ENCODE measurements at regions not wholly inside any gene's neighbourhood (a gene's known extent, or its start where the extent isn't known, plus 50 kb on each side); places are given as distances from the start of the nearest gene placed in this dataset.

- DNase-seq (ENCODE audit: low read depth), result no peak
These were observed 392.0 kb downstream of the TMEM161B start for GRCh38 chr5:87876616-87877015.

- DNase-seq (ENCODE audit: low read depth), result no peak
These were observed 395.7 kb downstream of the TMEM161B start for GRCh38 chr5:87872986-87873385.

DNA sequence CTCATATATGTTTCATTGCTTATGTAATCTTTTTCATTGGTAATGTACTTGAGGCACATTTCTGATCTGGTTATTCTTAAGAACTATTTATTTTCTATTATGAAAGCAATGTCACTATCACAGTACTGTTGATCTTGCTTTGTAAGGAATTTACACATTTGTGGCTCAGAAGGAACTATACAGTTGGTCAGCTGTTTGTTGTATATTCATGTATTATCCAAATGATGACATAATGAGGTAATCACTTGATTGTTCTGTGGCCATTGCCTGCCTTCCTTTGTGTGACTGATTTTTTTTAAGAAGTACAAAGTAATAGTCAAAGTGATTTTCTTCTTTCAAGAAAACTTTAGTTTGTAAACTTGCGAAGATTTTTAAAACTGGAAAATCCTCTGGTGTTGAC, 399.9 kb downstream of the TMEM161B start:
- DNase-seq (ENCODE audit: low read depth), result no peak

DNA sequence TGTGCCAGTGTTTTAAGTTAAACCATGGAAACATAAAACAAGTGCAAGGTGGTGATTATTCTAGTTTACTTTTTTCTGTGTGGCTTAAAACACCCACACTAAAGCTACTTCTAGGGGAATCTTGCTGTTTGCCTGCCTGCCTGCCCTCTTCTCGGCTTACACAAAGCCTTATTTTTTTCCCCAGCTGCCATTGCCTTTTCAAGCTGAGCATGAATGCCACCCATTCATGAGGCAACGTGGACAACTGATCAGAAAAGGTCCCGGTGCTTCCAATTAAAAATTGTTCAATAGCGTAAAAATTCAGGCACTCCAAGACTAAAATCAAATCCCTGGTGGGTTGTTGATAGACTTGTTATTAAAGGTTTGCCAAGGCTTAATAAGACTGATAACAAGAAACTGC, 401.4 kb downstream of the TMEM161B start:
- no peak for DNase-seq (ENCODE audit: low read depth)

DNA sequence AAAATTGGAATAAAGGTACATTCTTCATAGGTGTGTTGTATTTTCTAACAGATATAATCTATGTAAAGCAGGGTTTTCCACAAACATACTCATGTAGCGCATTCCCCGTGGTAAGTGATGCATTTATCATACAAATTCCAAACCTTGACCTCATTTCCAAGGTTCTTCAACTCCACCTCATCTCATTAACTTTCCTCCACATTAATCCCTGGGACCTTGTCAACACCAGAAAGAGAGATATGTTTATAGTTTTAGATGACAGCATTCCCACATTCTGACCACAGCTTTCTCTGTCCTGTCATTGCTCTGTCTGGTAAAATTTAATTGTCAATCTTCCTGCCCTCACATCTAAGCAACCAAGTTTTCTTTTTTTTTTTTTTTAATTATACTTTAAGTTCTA, 415.1 kb downstream of the TMEM161B start:
- no peak for DNase-seq (ENCODE audit: low read depth)

DNA sequence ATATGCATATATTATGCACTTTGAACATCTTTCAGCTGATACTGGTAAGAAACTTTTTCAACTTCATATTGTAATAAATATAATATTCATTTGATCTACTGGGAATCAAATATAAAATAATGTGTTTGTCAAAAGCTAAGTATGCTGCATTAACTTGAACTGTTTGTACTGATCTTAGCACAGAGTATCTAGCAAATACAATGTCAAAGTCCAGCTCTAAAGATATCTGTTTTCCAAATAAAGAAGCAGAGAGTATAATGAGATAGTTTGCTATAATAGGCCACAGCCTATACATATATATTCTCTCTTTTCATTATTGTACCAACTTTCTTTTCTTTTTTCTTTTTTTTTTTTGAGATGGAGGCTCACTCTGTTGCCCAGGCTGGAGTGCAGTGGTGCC, 417.0 kb downstream of the TMEM161B start:
- no peak for DNase-seq (ENCODE audit: low read depth)

DNA sequence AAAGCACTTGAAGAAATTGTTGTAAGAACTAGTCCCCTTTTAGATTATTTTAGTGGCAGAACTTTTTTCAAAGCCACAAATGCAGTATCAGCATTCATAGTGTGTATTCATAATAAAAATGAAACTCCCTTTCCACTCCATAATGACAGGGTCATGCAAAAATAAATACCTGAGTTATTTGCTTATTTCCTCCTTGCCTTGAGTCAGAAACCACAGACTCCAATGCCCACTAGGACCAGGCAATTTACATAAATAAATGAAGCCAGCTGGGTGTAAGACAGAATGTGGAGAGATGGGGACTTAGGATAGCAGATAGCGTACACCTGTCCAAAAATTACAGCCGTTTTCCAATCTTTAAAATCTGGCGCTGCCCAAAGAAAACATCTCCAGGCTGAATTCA, 417.8 kb downstream of the TMEM161B start:
- no peak for DNase-seq (ENCODE audit: low read depth)

DNA sequence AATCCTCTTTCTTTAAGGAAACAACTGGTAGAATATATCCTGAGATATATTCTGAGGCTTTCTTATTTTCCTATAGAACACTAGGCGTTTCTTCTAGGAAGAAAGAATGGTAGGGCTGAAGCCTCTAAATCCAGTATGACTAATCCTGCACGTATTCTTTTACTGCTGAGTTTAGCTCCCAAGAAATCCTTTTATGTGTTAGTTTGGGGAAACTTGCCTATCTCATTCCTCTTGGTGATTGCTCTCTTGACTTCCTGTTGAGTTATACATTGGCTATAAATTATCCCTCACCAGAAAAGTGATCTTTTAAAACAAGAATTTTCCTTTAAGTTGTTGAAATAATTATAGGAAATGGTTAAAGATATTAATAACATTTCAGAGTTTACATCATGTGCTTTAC, 422.9 kb downstream of the TMEM161B start:
- no peak for DNase-seq (ENCODE audit: low read depth)

DNA sequence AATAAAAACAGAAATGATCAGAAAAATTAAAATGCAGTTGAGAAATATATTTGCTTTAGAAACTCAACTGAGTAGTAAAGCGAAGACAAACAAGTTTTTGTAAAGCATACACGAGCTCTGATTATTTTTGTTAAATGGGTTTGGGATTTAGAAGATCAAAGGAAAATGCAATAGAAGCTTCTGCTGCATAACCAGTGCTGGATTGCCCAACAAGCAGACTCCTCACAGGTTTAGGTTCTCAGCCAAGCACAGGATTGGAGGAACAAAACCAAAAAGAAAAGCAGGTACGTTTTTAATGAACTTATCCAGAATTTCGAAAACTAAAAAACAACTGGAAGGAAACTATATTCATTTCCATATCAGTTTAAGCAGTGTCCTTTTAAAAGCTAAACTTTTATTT, 423.8 kb downstream of the TMEM161B start:
- no peak for DNase-seq (ENCODE audit: low read depth)

- no peak for DNase-seq (ENCODE audit: low read depth)
These were observed 424.2 kb downstream of the TMEM161B start for GRCh38 chr5:87844449-87844848.

- no peak for DNase-seq (ENCODE audit: low read depth)
These were observed 424.0 kb upstream of the CCNH start for GRCh38 chr5:87836696-87837095.

DNA sequence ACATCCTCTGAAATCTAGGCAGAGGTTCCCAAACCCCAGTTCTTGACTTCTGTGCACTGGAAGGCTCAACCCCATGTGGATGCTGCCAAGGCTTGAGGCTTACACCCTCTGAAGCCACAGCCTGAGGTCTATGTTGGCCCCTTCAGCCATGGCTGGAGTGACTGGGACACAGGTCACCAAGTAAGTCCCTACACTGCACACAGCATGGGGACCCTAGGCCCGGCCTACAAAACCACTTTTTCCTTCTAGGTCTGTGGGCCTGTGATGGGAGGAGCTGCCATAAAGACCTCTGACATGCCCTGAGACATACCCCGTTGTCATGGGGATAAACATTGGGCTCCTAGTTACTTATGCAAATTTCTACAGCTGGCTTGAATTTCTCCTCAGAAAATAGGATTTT, 418.8 kb upstream of the CCNH start:
- DNase-seq (ENCODE audit: low read depth), result no peak

DNA sequence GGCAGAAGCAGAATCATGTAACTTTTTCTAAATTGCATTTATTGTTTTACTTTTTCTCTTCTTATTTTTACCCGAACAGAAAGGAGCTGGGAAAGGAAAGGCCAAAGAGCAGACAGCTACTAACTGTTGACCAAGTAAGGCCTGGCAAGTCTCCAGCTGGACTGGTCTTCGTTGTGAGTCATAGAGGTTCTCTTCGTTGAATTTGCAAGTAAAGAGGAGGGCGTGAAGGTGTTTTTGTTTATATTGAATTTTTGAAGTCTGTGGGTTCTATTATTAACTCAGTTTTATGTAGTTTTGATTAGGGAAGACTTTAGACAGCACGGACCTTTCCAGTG, 416.5 kb upstream of the CCNH start:
- DNase-seq (ENCODE audit: low read depth), result peak; percentile 10

DNA sequence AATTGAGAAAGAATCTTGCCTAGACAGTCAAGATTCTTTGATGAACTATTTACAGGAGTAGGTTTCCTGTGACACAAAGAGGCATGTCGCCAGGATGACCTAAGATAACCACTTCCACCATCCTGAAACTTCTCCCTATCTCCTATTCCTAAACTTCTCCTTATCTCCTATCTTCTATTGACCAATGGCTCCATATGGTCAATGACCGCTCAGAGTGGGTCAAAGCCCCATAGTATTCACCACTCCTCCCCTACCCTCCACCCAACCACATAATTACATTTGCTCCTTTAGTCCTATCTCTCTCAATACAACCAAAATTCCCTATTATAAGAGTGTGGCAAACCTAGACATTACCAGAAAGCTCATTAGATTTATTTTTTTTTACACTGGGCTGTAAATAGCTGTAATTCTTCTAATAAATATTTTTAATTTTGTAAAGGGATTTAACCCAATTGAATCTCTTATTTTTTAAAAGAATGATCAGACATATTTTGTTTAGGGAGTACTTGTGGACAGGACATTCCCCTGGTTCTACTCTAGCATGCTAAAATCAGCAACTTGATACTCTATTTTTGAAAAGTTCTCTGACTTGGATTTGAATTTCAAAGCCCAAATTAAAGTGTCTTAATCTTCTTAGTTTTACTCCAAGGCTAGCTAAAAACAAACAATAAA, 416.0 kb upstream of the CCNH start:
- DNase-seq (ENCODE audit: low read depth), result no peak

DNA sequence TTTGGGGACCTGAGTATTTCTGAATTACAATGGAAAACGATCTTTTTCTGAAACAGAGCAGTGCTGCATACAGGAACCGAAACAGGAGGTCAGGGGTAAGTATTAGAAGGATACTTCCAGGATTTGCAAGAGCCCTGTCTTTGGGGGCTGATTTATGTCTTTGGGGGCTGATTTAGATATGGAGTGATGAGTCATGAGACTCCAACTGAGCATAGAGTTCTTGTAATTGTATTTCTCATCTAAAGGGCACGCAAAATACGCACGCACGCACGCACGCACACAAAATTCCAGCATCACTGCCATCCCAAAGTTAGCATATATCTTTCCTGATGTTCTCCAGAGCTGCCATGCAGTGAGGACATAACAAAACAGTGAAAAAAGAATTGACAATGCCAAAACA, 414.8 kb upstream of the CCNH start:
- no peak for DNase-seq (ENCODE audit: low read depth)

DNA sequence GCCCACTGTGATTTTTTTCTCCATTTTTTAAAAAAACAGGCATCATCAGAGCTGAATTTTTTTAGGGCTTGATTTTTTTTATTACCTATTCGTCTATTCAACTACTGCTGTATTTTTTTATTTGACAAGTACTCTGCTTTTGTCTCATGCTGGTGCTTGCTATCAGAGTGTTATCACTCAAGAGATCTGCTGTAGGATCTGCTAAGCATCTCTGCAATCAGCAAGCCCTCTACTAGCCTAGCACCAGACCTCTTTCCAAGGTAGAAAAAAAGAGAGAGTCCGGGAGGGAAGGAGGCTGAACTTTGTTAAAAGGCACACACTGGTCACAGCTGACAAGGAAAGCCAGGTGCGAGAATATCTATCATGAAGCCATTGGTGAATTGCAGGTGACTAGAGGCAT, 413.8 kb upstream of the CCNH start:
- no peak for DNase-seq (ENCODE audit: low read depth)

DNA sequence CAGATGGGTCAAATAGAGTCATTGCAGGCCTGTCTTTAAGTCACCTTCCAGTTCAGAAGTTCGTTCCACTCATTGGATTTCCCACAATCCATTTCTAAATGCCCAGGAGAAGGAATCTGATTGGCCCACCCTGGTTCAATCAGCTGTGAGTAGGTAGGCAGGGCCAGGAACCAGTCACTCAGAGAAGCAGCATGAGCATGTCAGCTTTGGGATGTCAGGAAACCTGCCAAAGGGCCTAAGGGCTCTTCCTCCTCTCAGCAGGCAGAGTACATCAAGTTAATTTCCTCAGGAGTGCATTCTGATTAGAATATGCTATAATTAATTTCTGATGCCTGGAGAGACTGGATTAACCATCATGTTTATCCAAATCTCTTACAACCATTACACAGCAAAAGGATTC, 412.9 kb upstream of the CCNH start:
- DNase-seq (ENCODE audit: low read depth), result no peak

DNA sequence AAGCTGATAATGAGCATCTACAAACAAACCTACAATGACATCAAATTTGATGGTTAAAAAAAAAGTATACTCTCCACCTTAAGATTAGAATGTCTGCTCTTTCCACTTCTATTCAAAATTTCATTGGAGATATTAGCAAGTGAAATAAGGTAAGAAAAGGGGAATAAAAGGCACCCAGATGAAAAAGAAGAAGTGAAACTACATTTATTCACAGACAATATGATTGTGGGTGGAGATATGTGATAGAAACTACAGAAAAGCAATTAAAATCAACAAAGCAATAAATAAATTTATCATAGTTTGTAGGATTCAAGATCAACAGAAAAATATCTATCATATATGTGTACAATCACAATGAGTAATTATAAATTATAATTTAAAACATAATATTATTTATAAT, 395.1 kb upstream of the CCNH start:
- DNase-seq (ENCODE audit: low read depth), result no peak

GRCh38 chr5:87803352-87803751, 390.6 kb upstream of the CCNH start:
- no peak for DNase-seq (ENCODE audit: low read depth)

DNA sequence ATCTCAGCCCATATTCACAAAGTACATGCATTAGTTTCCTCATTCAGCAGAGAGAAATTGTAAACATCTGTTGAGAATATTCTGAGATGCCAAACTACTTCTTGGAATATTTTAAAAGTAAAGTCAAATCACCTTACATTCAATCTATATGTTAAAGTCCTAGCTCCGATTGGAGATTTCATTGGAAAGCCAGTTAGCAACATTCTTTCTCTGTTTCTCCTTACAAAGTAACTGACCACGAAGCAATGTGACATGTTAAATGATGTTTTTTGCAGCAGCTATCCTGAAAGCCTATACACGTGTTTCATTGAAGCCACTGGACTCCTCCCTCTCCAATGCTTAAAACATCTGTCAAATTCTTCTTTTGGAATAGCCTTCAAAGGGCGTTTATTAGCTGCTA, 379.1 kb upstream of the CCNH start:
- DNase-seq (ENCODE audit: low read depth), result no peak

GRCh38 chr5:87788416-87788815, 375.7 kb upstream of the CCNH start:
- DNase-seq (ENCODE audit: low read depth), result no peak

DNA sequence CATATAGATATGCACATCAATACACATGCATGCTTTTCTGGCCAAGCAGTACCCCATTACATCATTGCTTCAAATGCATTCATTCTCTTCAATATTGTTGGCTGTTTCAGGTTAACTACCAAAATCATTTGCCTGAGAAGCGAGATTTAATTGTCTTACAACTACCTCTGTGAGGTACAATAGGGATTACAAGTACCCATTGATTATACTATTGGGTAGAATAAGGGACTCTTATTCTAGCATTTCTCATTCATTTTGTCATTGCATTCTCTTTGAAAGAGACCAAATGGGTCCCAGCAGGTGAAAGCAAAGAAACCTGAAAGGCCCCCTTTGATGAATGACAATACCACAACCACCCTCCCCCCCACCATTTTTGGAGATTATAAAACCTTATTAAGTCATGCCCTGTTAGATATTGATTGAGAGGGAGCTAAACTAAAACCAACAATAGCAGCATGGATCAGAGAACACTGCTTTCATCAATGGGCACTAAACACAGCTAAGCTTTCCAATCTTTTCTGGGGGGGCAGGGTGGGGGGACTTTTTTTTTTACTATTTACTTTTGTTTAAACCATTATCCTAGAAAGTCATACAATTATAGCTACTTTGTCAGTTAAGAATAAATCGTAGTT, 375.0 kb upstream of the CCNH start:
- DNase-seq (ENCODE audit: low read depth), result no peak

- DNase-seq (ENCODE audit: low read depth), result no peak
These were observed 374.4 kb upstream of the CCNH start for GRCh38 chr5:87787086-87787485.

GRCh38 chr5:87786471-87786870, 373.7 kb upstream of the CCNH start:
- no peak for DNase-seq (ENCODE audit: low read depth)

Data from Daoy (cell line).